Esophagus muscularis mucosa (tissue), 4 donors: ENCODE measurements at regions not wholly inside any gene's neighbourhood (a gene's known extent, or its start where the extent isn't known, plus 50 kb on each side); places are given as distances from the start of the nearest gene placed in this dataset.

ENCODE experiments used
- CTCF ChIP-seq, 3 experiments: fragments of 200-600 bp in 2 of 3; fragments of 450-650 bp in 1 of 3; sonication (generic) in 2 of 3; IDR thresholded peaks; one replicate each; pipeline ENCODE4 v1.5.1; 2017 to 2019; ENCODE audit warnings: antibody characterized with exemption in 3 of 3, mild to moderate bottlenecking in 2 of 3, moderate library complexity in 1 of 3
- EP300 ChIP-seq: sonication (generic); formaldehyde crosslinking; IDR thresholded peaks from one replicate; pipeline ENCODE4 v1.6.1; 2017; ENCODE audit warnings: antibody characterized with exemption
- POLR2A ChIP-seq: fragments of 450-650 bp; IDR thresholded peaks from one replicate; pipeline ENCODE4 v1.6.1; 2017; ENCODE audit warnings: antibody characterized with exemption, moderate library complexity, mild to moderate bottlenecking, low read depth
- POLR2AphosphoS5 ChIP-seq, 2 donors: sonication (generic); formaldehyde crosslinking; IDR thresholded peaks; one replicate each; pipeline ENCODE4 v1.6.1; 2017; ENCODE audit warnings: antibody characterized with exemption in 2 of 2

DNA sequence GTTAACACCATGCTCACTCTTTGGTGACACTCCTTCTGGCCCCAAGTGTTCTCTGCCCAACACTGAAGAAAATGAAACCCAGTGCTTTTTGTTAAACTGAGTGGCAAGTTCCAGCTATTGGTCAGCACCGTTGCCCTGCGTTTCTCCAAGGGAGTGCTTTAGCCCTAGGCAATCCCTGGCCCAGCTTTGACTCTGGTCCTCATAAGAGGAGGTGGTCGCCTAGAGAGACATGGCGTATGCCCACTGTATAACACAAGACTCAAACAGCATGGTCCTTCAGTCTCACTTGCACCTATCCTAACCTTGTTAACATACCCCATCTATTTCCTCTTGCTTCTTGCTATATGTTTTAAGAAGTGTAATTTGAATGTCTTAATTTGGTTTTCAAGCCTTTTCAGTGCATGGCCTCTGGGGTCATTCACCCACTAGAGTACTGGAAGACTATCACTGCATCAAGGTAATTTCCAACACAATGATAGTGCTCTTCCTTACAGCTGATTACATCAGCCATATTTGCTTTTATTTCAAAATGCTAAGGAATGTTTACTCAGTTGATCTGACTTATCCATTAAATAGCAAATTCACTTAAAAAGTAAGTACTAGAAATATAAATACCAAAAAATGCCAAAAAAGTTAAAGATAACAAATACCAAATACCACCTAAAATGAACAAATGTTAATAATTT, 190.5 kb upstream of the SOX21 start:
- TF ChIP-seq CTCF (IDR thresholded peaks at IDR 0.05) (no peak), POLR2AphosphoS5 (IDR thresholded peaks at IDR 0.05) (no peak), POLR2A (no peak), EP300 (no peak)
